Rectal smooth muscle tissue (tissue), 1 donor: ENCODE measurements at regions not wholly inside any gene's neighbourhood (a gene's known extent, or its start where the extent isn't known, plus 50 kb on each side); places are given as distances from the start of the nearest gene placed in this dataset.

Experiments used
- H3K27ac ChIP-seq: one replicate; pipeline ENCODE4 v1.7.0; 2013; ENCODE audit warnings: low read depth, low read length, inconsistent platforms
- H3K27me3 ChIP-seq: one replicate; pipeline ENCODE4 v1.7.0; 2013; ENCODE audit warnings: low read length; ENCODE audit not compliant: control insufficient read depth, insufficient read depth
- H3K36me3 ChIP-seq: one replicate; pipeline ENCODE4 v1.7.0; 2013; ENCODE audit warnings: low read length; ENCODE audit not compliant: control insufficient read depth, insufficient read depth
- H3K4me1 ChIP-seq: one replicate; pipeline ENCODE4 v1.7.0; 2013; ENCODE audit warnings: low read length; ENCODE audit not compliant: control insufficient read depth, insufficient read depth
- H3K4me3 ChIP-seq: one replicate; pipeline ENCODE4 v1.7.0; 2013; ENCODE audit warnings: low read length
- H3K9ac ChIP-seq: one replicate; pipeline ENCODE4 v1.7.0; 2013; ENCODE audit warnings: low read length

- H3K4me3 ChIP-seq, result no peak overlapping the region
- H3K27me3 ChIP-seq, result no peaks in the 10 kb centered on the region
- H3K36me3 ChIP-seq, result no peaks in the 10 kb centered on the region
- no peak overlapping the region for H3K27ac ChIP-seq
- H3K9ac ChIP-seq, result no peak overlapping the region
- H3K4me1 ChIP-seq, result peaks cover 7% of the 10 kb centered on the region
Observed at GRCh38 chr6:166716910-166717617, 90.0 kb upstream of the RPS6KA2 start.

GRCh38 chr6:166715992-166716391, 88.9 kb upstream of the RPS6KA2 start:
- Histone ChIP-seq H3K9ac (no peak overlapping the region), H3K4me3 (no peak overlapping the region), H3K4me1 (peaks cover 7% of the 10 kb centered on the region), H3K27me3 (no peaks in the 10 kb centered on the region), H3K27ac (no peak overlapping the region), H3K36me3 (no peaks in the 10 kb centered on the region)

- Histone ChIP-seq H3K9ac (no peak overlapping the region), H3K4me3 (no peak overlapping the region)
Observed at GRCh38 chr6:166715065-166715464, 88.0 kb upstream of the RPS6KA2 start.

GRCh38 chr6:166714581-166714980, 87.5 kb upstream of the RPS6KA2 start:
- H3K27ac ChIP-seq, result no peak overlapping the region
- H3K4me3 ChIP-seq, result no peak overlapping the region
- H3K9ac ChIP-seq, result no peak overlapping the region
- no peaks in the 10 kb centered on the region for H3K27me3 ChIP-seq
- no peaks in the 10 kb centered on the region for H3K36me3 ChIP-seq
- peaks cover 7% of the 10 kb centered on the region for H3K4me1 ChIP-seq

More at GRCh38 chr6:166715065-166715464, 88.0 kb upstream of the RPS6KA2 start:
- H3K4me1 ChIP-seq, result peaks cover 7% of the 10 kb centered on the region
- H3K27ac ChIP-seq, result no peak overlapping the region
- H3K27me3 ChIP-seq, result no peaks in the 10 kb centered on the region
- H3K36me3 ChIP-seq, result no peaks in the 10 kb centered on the region

- no peak overlapping the region for H3K4me3 ChIP-seq
- no peaks in the 10 kb centered on the region for H3K36me3 ChIP-seq
- H3K27me3 ChIP-seq, result no peaks in the 10 kb centered on the region
- no peak overlapping the region for H3K9ac ChIP-seq
- H3K27ac ChIP-seq, result no peak overlapping the region
- H3K4me1 ChIP-seq, result peaks cover 7% of the 10 kb centered on the region
Observed at GRCh38 chr6:166714187-166714510, 87.1 kb upstream of the RPS6KA2 start.

GRCh38 chr6:166713434-166714186, 86.6 kb upstream of the RPS6KA2 start:
- H3K4me3 ChIP-seq, result no peak overlapping the region
- H3K27ac ChIP-seq, result no peak overlapping the region
- no peaks in the 10 kb centered on the region for H3K36me3 ChIP-seq
- peaks cover 7% of the 10 kb centered on the region for H3K4me1 ChIP-seq
- H3K9ac ChIP-seq, result no peak overlapping the region
- H3K27me3 ChIP-seq, result no peaks in the 10 kb centered on the region

GRCh38 chr6:166712286-166713228, 85.5 kb upstream of the RPS6KA2 start:
- no peak overlapping the region for H3K9ac ChIP-seq
- peaks cover 7% of the 10 kb centered on the region for H3K4me1 ChIP-seq
- H3K36me3 ChIP-seq, result no peaks in the 10 kb centered on the region
- peak overlapping the region; percentile 23 for H3K27ac ChIP-seq
- no peak overlapping the region for H3K4me3 ChIP-seq
- no peaks in the 10 kb centered on the region for H3K27me3 ChIP-seq

GRCh38 chr6:166710084-166710483, 83.0 kb upstream of the RPS6KA2 start:
- H3K27ac ChIP-seq, result no peak overlapping the region
- H3K9ac ChIP-seq, result no peak overlapping the region
- no peaks in the 10 kb centered on the region for H3K27me3 ChIP-seq
- H3K36me3 ChIP-seq, result no peaks in the 10 kb centered on the region
- H3K4me3 ChIP-seq, result no peak overlapping the region
- H3K4me1 ChIP-seq, result peaks cover 3% of the 10 kb centered on the region

- no peak overlapping the region for H3K4me3 ChIP-seq
- H3K9ac ChIP-seq, result no peak overlapping the region
- no peak overlapping the region for H3K27ac ChIP-seq
- no peaks in the 10 kb centered on the region for H3K36me3 ChIP-seq
- H3K27me3 ChIP-seq, result no peaks in the 10 kb centered on the region
- peaks cover 3% of the 10 kb centered on the region for H3K4me1 ChIP-seq
Observed at GRCh38 chr6:166708460-166708859, 81.4 kb upstream of the RPS6KA2 start.

- Histone ChIP-seq H3K36me3 (no peaks in the 10 kb centered on the region), H3K9ac (no peak overlapping the region), H3K27me3 (no peaks in the 10 kb centered on the region), H3K4me3 (no peak overlapping the region), H3K4me1 (no peaks in the 10 kb centered on the region), H3K27ac (no peak overlapping the region)
Observed at GRCh38 chr6:166707045-166707444, 80.0 kb upstream of the RPS6KA2 start.

GRCh38 chr6:166705069-166705468, 78.0 kb upstream of the RPS6KA2 start:
- Histone ChIP-seq H3K9ac (no peak overlapping the region), H3K36me3 (no peaks in the 10 kb centered on the region), H3K4me3 (no peak overlapping the region), H3K27me3 (no peaks in the 10 kb centered on the region), H3K4me1 (no peaks in the 10 kb centered on the region), H3K27ac (no peak overlapping the region)

GRCh38 chr6:166704171-166704570, 77.1 kb upstream of the RPS6KA2 start:
- Histone ChIP-seq H3K27ac (no peak overlapping the region), H3K9ac (no peak overlapping the region), H3K4me3 (no peak overlapping the region), H3K4me1 (no peaks in the 10 kb centered on the region), H3K27me3 (no peaks in the 10 kb centered on the region), H3K36me3 (no peaks in the 10 kb centered on the region)
